DND-41 (cell line): ENCODE measurements at regions not wholly inside any gene's neighbourhood (a gene's known extent, or its start where the extent isn't known, plus 50 kb on each side); places are given as distances from the start of the nearest gene placed in this dataset.

Experiments used
- CTCF ChIP-seq: IDR thresholded peaks from 2 replicates; pipeline ENCODE4 v1.5.1; 2012; ENCODE audit warnings: borderline replicate concordance, low read length, moderate library complexity, mild to moderate bottlenecking; ENCODE audit not compliant: poor library complexity, severe bottlenecking; ENCODE audit errors: extremely low read depth
- EZH2 ChIP-seq: IDR thresholded peaks from 3 replicates; pipeline ENCODE4 v1.6.1; 2012; ENCODE audit warnings: borderline replicate concordance, low read depth, mild to moderate bottlenecking, moderate library complexity, low read length, inconsistent platforms; ENCODE audit not compliant: severe bottlenecking

GRCh38 chr7:125201002-125201401, 271.4 kb upstream of the POT1 start:
- no peak for TF ChIP-seq CTCF
- TF ChIP-seq EZH2: no peak
